Activated naive CD4-positive, alpha-beta T cell (primary cell): ENCODE measurements at regions not wholly inside any gene's neighbourhood (a gene's known extent, or its start where the extent isn't known, plus 50 kb on each side); places are given as distances from the start of the nearest gene placed in this dataset.
A peak's percentile ranks its signal among the peaks of the same experiment; 100 is the strongest.

Source experiments
- DNase-seq, 4 experiments: peaks; one replicate each; lab custom pipeline; 2025; lab: John Stamatoyannopoulos, UW

GRCh38 chrX:110432091-110432905 is 73.7 kb downstream of the RTL9 start:
- no peak for DNase-seq

GRCh38 chrX:110432906-110433215 is 74.2 kb downstream of the RTL9 start:
- no peak for DNase-seq

GRCh38 chrX:110435196-110435595 is 76.5 kb downstream of the RTL9 start:
- DNase-seq: no peak

- DNase-seq: no peak
Observed at GRCh38 chrX:110436523-110436922, 77.9 kb downstream of the RTL9 start.

GRCh38 chrX:110437686-110438085 is 79.0 kb downstream of the RTL9 start:
- DNase-seq: no peak

- no peak for DNase-seq
Observed at GRCh38 chrX:110440016-110440805, 81.6 kb downstream of the RTL9 start.

- no peak for DNase-seq
Observed at GRCh38 chrX:110442635-110443034, 84.0 kb downstream of the RTL9 start.

GRCh38 chrX:110444996-110445395 is 86.3 kb downstream of the RTL9 start:
- DNase-seq: no peak

GRCh38 chrX:110448459-110448858 is 89.8 kb downstream of the RTL9 start:
- no peak for DNase-seq

- DNase-seq: no peak
Observed at GRCh38 chrX:110449312-110449711, 90.7 kb downstream of the RTL9 start.

- peak in 3 of 4 experiments; percentile 2 to 43 (median 8) for DNase-seq
Observed at GRCh38 chrX:110450050-110450449, 91.4 kb downstream of the RTL9 start.

GRCh38 chrX:110454336-110454735 is 95.7 kb downstream of the RTL9 start:
- no peak for DNase-seq

GRCh38 chrX:110462957-110463356 is 104.3 kb downstream of the RTL9 start:
- DNase-seq: no peak

GRCh38 chrX:110466790-110467189 is 108.1 kb downstream of the RTL9 start:
- no peak for DNase-seq

GRCh38 chrX:110472265-110472664 is 113.6 kb downstream of the RTL9 start:
- DNase-seq: no peak

GRCh38 chrX:110477593-110478228 is 119.1 kb downstream of the RTL9 start:
- DNase-seq: no peak

- no peak for DNase-seq
Observed at GRCh38 chrX:110491846-110492620, 133.4 kb downstream of the RTL9 start.

GRCh38 chrX:110504947-110505346 is 146.3 kb downstream of the RTL9 start:
- DNase-seq: no peak

- no peak for DNase-seq
Observed at GRCh38 chrX:110509755-110510532, 151.3 kb downstream of the RTL9 start.

- no peak for DNase-seq
Observed at GRCh38 chrX:110511238-110511637, 152.6 kb downstream of the RTL9 start.

GRCh38 chrX:110512341-110512740 is 153.7 kb downstream of the RTL9 start:
- DNase-seq: no peak
